HG03060 (cell line): ENCODE measurements at regions not wholly inside any gene's neighbourhood (a gene's known extent, or its start where the extent isn't known, plus 50 kb on each side); places are given as distances from the start of the nearest gene placed in this dataset.
"Not testable (repeated sequence)": the region's sequence is repeated elsewhere in the genome, so short reads cannot be mapped to it uniquely, and the experiment has no call there.

ENCODE experiments used
- ATAC-seq: cut with Tn5 transposase; IDR thresholded peaks from one replicate; pipeline ENCODE4 v1.9.1; 2021; ENCODE audit warnings: low read depth, moderate number of reproducible peaks; ENCODE audit not compliant: unreplicated experiment

DNA sequence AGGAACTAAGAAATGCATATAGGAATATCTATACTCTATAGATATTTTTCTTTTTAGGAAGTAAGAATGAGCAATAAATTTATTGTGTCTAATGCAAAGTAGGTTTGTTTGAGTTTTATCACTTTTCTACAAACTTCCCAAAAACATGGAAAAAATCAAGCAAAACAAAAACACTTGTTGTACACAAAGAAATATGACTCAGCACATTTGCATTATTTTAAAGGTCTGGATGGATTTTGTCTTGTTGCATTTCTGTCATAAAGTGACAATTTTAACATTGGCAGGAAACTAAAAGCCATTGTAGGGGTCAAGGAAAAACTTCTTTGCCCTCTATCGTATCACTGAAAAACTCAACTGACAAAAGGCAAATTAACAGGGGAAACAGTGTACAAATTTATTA lies 267.2 kb downstream of the PYDC2 start:
- ATAC-seq, result no peak

DNA sequence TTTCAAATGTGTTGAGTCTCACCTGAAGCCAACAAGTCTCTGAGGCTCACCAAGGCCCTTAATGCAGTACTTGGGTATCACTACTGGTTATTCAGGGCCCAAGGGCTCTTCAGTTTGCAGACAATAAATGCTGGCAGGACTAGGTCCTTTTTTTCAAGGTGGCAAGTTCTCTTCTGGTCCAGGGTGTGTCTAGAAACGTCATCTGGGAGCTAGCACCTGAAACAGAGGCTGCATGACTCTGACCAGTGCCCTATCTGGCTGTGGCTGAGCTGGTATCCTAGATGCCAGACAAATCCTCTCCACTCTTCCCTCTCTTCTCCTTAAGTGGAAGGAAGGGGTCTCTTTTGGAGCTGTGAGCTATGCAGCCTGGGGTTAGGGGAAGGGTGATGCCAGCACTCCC lies 276.8 kb downstream of the PYDC2 start:
- ATAC-seq, result no peak

DNA sequence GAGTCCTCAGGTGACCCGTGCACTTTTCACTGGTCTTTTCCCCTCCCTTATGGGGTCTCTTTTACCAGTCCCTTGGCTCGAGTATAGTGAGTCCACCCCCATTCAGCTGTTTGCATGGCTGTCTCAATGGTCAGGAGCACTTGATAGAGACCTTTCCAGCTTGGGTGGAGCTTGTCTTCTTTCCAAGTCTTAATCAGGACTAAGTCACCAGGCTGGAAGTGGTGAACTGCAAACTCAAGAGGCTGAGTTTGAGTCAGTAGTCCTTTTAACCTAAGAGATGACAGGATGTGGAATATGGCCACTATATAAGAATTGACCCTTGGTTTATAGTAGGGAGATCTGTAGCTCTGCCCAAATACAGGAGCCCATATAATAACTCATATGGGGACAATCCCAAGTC lies 279.7 kb downstream of the PYDC2 start:
- ATAC-seq, result no peak

DNA sequence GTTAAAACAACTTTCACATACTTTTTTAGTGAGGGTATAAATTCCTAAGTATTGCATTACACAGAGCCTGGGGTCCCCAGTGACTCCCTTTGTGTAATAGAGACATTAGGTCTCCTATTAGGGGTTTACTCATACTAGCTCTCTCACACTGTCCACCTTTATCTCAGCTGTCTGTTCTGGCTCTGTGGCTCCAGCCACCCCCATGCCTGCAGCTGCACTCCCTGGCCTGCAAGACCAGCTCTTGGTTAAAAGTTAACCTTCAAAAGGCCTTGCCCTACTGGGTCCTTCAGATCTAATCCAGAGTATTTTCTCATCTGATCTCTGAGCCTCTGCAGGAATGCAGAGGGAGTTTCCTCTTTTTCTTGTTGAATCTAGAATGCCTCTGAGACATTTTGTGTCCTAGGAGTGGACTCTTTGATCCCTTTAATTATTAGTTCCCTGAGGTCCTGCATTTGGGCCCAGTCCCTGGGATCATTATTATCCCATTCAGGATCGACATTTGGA lies 280.9 kb downstream of the PYDC2 start:
- ATAC-seq, result not testable (repeated sequence)

DNA sequence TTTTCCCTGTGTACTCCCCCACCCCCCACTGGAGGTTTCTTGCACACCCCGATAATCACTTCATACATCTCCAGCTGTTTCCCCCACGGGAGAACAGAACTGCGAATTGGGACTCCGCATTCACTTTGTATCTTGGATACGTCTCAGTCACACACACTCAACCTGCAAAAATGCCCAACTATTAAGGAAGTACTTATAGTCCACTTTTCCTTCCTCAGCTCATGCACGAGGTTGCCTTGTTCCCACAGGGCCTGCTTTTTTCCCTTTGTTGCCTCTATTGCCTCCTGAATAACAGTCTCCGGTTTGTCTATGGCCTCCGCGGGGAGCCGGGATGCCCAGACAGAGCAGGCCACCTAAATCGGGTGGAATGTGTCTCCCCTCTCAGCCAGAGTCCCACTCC lies 282.3 kb downstream of the PYDC2 start:
- no peak for ATAC-seq

DNA sequence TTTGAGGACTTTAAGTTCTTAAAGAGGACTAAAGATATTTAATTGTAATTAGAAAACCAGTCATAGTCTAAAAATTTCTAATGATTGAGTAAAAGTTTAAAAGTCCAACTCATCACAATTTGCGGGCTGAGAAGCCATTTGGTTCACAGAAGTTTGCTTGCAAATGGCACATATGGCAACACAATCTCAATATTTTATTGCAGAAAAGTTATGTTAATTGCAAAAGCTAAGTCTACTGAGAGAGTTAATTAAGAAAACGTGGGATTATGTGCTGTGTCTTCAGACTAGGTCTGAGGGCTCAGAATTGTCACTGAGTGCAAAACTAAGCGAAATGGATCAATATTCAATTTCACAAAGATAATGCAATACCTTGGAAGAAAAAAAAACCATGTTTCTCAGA lies 289.7 kb downstream of the PYDC2 start:
- ATAC-seq, result no peak

DNA sequence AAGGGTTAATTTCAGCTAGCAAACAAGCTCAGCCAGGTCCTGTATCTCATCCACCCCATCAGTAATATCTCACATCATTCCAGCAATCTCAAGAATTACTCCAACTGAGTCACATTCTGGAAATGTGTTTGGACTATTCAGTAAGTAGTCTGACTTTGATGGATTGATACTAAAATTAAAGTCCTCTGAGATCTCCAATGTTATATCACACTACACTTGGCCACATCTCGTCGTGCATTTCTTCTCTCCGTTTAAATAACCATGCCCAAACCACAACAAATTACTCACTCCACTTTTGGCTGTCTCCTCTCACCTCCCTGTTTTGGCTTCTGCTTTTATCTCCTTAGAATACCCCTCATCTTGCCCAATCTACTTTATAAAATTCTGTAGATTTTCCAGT lies 292.2 kb downstream of the PYDC2 start:
- ATAC-seq, result no peak

DNA sequence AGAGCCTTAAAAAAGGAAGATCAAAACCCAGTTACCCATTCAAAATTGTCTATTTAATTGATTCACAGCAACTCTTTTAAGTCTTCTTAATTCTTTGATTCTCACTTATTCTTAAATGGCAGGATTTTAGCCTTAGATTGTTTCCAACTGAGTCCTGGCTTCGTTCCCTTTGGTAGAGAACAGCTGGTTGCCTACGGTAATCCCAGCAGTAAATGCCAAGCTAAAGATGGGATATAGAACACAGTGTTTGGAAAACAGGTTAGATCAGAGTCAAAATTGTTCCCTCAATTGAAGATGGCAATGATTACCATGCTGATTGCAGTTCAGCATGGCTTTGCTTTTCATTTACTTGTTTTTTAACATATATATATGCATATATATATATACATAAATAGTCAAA lies 300.9 kb downstream of the PYDC2 start:
- no peak for ATAC-seq

DNA sequence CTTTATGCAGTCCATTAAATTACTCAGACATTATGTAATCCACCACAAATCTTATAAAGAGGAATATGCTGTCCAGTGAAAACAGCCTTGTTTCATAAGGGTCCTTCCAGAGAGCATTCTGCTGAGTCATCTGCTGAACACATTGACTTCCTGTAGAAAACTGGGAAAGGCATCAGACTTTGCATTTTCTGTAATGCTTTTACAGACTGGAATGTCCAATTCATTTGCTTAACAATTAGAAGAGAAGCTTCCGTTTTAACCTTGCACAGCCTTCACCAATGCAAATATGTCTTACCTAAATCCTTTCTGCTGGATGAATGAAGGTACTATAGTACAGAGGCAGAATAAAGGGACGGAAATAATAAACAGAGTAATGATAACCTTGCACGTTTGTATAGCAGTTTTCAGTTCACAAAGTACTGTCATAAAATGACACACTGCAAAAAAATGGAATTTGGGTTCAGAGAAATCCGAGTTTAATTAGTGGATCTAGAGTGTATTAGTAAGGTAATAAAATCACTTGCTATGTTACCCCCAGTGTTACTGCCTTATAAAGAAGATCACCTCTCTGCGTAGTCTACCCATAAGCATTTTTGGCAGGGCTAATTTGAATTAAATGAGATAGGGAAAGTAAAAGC lies 301.5 kb downstream of the PYDC2 start:
- no peak for ATAC-seq

DNA sequence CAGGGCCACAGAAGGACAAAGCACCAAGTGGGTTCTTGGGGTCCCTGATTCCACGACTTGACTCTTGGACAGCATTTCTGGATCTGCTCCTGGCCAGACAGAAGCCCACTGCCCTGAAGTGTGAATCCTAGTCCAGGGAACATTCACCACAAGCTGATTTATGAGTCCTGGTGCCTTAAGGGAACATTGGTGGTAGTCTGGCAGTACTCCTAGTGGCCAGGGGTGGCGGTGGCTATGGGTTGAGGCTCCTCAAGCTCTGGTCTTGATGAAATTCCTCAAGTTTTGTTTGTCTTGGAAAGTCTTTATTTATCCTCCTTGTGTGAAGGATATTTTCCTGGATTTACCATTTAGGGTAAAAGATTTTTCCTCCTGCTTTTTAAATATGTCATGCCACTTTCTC lies 307.5 kb downstream of the PYDC2 start:
- no peak for ATAC-seq

DNA sequence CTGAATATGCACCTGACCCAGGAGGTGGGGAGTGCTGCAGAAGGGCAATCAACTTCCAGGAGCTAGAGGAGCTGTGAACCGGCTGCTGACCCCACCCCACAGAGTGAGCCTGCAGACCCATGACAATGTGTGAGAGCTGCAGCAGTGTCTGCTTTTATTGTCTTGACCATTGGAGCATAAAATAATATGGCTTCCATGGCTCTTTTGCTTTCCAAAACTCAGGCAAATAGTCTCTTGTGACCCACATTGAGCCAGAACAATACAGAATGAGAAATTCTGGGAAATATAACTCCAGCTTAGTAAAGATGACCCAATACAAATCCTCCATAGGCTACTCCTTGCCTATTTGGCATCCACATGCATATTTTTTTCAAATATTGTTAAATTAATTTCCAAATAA lies 309.6 kb downstream of the PYDC2 start:
- no peak for ATAC-seq

DNA sequence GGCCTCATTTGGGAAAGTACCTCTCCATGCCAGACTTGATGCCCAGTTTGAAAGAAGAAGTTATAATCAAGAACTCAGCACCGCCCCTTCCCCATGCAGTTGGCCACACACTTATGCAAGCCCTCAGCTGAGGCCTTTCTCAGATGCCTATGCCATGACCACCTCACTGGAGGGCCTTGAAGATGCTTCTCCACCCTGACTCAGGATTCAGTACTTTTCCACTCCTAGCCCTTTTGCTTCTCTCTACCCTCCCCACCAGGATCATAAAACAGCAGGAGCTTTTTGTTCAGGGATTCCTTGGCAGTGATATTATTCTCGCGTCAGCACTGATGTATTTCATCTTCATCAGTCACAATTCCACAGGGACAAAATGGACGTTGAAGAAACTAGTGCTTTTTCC lies 313.5 kb downstream of the PYDC2 start:
- no peak for ATAC-seq

DNA sequence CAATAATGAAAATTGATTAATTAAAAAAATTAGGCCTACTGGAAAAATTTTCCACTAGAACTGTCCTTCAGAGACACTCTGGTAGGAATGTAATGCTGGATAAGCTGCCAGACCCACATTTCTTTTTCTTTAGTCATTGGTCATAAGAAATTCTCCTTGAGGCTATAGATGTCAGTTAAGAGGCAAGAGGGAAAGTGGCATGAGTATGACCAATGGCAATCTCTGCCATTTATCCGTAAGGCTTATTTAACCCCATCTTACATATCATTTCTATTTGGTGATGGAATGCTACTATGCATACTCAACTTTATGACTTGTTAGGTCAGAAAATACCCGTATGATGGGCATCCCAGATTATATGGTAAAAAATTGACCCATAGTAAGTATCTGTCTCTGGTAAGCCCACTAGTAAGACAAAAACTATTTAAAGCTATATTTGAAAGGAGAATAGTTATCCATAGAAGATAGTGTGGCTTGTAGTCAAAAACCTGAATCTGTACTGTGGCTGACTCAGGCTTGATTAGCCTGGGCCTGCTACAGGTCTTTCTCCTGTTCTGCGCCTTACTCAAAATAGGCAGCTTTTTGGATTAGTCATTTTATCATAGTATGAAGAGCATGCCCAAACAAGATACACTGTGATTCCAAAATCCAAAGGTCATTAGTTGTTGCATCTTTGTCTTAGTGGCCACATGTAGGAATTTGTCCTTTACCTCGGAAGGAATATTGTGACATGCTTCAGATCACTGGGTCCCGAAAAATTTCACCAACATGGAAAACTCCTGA lies 314.7 kb downstream of the PYDC2 start:
- ATAC-seq, result no peak

DNA sequence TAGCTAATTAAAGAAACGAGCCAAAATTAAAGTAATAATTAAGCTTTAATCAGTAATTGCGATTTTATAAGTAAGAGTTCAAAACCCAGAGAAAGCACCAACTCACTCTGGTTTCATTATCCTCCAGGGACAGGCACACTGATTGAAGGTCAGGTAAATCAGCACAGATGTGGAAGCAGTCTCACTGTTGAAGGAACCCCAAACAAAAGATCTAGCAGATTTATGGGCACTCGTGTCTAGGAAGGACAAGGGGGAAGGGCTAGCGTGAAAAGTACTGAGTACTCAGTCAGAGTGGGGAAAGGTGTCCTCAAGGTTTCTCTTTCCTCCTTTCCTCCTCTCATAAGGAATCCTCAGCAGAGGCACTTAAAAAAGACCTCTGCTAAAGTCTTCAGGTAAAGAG lies 320.1 kb downstream of the PYDC2 start:
- no peak for ATAC-seq

DNA sequence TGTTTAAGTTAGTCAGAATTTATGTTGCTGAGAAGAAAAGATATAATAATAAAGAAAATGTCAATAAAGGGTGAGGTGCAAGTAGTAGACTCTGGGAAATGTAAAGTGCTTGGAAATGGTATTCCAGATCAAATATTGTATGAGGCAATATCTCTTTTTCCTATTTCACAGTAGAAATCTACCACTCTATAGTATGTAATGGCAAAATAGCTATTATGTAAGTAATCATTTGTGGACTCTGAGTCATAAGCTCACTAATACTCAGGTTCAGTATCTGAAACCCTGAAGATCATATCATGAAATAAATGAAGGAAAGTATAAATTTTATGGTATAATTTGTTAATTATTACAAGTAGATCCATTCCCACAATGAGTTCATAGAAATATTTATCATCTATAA lies 322.1 kb downstream of the PYDC2 start:
- no peak for ATAC-seq

DNA sequence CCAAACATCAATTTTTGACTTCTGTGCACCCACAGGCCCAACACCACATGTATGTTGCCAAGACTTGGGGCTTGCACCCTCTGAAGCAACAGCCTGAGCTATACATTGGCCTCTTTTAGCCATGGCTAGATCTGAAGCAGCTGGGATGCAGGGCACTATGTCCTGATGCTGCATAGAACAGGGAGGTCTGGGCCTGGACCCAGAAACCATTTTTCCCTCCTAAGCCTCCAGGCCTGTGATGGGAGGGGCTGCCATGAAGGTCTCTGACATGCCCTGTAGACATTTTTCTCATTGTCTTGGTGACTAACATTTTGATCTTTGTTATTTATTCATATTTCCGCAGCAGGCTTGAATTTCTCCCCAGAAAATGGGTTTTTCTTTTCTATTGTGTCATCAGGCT lies 330.0 kb downstream of the PYDC2 start:
- no peak for ATAC-seq

DNA sequence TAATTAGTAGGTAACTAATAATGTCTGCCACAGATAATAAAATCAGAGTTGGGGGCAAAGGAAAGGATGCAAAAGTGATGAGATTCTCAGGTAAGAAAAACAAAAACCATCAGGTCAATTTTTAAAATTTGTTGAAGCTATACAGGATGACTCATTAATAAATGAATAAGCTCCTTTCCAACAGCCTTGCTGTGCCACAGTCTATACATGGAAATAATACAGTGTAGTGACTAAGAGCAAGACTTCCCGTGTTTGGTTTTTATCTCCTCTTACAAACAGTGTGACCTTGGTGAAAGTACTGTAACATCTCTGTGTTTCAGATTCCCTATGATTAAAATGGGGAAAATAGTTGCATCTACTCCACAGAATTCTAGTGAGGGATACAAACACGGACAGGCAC lies 331.6 kb downstream of the PYDC2 start:
- no peak for ATAC-seq

DNA sequence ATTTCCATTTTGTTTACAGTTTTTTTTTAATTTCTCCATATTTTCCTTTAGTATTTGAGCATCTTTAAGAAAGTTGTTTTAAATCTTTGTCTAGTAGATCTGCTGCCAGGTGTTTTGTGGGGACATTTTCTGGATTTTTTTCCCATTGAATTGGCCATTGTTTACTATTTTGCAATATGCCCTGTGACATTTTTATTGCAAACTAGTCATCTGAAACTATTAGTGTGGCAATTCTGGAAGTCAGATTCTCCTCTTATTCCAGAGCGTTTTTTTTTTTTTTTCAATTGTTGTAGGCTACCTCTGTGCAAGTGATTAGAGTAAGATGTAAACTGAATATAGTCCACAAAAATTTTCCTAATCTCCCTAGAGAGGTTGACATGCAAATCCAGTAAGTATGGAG lies 334.2 kb downstream of the PYDC2 start:
- ATAC-seq, result no peak

DNA sequence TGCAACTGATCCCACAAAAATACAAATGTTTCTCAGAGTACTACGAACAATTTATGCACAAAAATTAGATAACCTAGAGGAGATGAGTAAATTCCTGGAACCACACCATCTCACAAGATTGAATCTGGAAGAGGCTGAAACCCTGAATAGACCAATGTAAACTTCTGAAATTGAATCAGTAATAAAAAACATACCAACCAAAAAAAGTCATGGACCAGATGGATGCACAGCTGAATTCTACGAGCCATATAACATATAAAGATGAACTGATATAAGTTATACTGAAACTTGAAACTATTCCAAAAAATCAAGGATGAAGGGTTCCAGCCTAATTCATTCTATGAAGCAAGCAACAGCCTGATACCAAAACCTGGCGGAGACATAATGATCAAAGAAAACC lies 336.3 kb downstream of the PYDC2 start:
- ATAC-seq, result no peak

DNA sequence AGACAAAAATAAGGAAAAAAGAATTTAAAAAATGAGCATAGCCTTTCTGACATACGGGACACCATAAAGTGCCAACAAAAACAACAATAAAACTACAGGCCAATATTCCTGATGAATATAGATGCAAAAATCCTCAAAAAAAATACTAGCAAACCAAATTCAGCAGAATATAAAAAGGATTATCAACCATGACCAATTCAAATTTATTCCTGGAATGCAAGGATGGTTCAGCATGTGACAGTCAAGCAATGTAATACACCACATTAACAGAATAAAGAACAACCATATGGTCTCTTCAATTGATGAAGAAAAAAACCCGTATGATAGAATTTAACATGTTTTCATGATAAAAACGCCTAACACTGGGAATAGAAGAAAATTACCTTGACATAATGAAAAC lies 341.7 kb downstream of the PYDC2 start:
- no peak for ATAC-seq

DNA sequence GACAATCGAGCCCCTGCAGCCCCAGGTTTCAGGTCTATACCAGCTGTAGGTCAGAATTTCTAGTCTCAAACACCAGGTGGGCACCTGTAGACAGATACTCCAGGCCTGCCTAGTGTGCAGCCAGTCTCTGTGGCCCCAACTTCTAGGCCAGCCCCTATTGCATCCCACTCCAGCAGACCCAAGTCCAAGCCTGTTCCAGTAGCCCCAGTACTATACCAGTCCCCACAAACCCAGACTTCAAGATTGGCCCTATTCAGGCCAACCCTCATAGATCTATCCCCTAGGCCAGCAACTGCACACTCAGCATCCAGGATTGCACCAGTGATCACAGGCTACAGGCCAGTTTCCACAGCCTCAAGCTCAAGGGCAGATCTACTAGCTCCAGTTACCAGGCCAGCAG lies 344.0 kb downstream of the PYDC2 start:
- no peak for ATAC-seq

DNA sequence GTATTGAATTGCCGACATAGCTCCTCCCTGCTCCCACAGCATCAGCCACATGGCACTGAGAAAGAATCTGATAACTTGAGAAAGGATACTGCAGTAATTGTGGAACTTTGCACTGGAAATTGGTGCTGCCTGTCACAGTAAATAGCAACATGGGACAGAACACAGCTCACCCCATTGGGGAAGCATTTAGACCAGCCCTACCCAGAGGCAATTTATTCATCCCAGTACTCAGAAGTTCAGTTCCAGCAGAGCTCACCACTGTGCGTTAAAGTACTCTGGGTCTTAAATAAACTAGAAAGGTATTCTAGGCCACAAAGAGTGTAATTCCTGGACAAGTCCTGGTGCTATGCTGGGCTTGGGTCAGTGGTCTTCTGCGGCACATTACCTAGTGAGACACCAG lies 347.1 kb downstream of the PYDC2 start:
- ATAC-seq, result no peak
